Endodermal cell (in vitro differentiated cells): ENCODE measurements at regions not wholly inside any gene's neighbourhood (a gene's known extent, or its start where the extent isn't known, plus 50 kb on each side); places are given as distances from the start of the nearest gene placed in this dataset.
A peak's percentile ranks its signal among the peaks of the same experiment; 100 is the strongest.

Source experiments
- DNase-seq: peaks from one replicate; pipeline ENCODE4 v3.0.0-alpha.2; 2017
- H3K27ac ChIP-seq: 2 replicates; pipeline ENCODE4 v1.5.1; 2013; ENCODE audit warnings: mild to moderate bottlenecking, low read depth, low read length, moderate library complexity
- H3K27me3 ChIP-seq: 2 replicates; pipeline ENCODE4 v1.6.1; 2013; ENCODE audit warnings: mild to moderate bottlenecking, low read length, moderate library complexity; ENCODE audit not compliant: insufficient read depth, control insufficient read depth, poor library complexity, severe bottlenecking
- H3K36me3 ChIP-seq: 2 replicates; pipeline ENCODE4 v1.7.0; 2013; ENCODE audit warnings: mild to moderate bottlenecking, low read length, moderate library complexity; ENCODE audit not compliant: control insufficient read depth, insufficient read depth
- H3K4me1 ChIP-seq: one replicate; pipeline ENCODE4 v1.7.0; 2013; ENCODE audit warnings: low read length; ENCODE audit not compliant: control insufficient read depth, insufficient read depth
- H3K4me3 ChIP-seq: 2 replicates; pipeline ENCODE4 v1.5.1; 2013; ENCODE audit warnings: mild to moderate bottlenecking, low read length, moderate library complexity
- H3K9ac ChIP-seq: 2 replicates; pipeline ENCODE4 v1.6.1; 2013; ENCODE audit warnings: mild to moderate bottlenecking, low read length, moderate library complexity; ENCODE audit not compliant: poor library complexity, severe bottlenecking; ENCODE audit errors: extremely low read depth
- H3K9me3 ChIP-seq: 2 replicates; pipeline ENCODE4 v1.6.1; 2013; ENCODE audit warnings: mild to moderate bottlenecking, low read length, moderate library complexity; ENCODE audit not compliant: control insufficient read depth
- H3K27ac Mint-ChIP-seq: 2 replicates; pipeline ENCODE4 v1.8.0; 2020; ENCODE audit warnings: mixed read lengths
- H3K27me3 Mint-ChIP-seq: 2 replicates; pipeline ENCODE4 v1.8.0; 2021; ENCODE audit warnings: mild to moderate bottlenecking, mixed read lengths; ENCODE audit not compliant: insufficient read depth
- H3K36me3 Mint-ChIP-seq: 2 replicates; pipeline ENCODE4 v1.8.0; 2020; ENCODE audit warnings: low read depth, mixed read lengths
- H3K4me1 Mint-ChIP-seq: 2 replicates; pipeline ENCODE4 v1.8.0; 2020; ENCODE audit warnings: mixed read lengths
- H3K4me3 Mint-ChIP-seq: 2 replicates; pipeline ENCODE4 v1.8.0; 2020; ENCODE audit warnings: mild to moderate bottlenecking, moderate library complexity, mixed read lengths
- H3K9me3 Mint-ChIP-seq: 2 replicates; pipeline ENCODE4 v1.8.0; 2020; ENCODE audit warnings: mild to moderate bottlenecking, mixed read lengths
- CTCF ChIP-seq: fragments of 200-600 bp; sonication (generic); conservative IDR thresholded peaks from 2 replicates; pipeline ENCODE4 v1.5.0; 2021; ENCODE audit warnings: antibody characterized with exemption, mild to moderate bottlenecking
- WGBS, 2 experiments: methylation state at CpG; one replicate each; pipeline versions ENCODE4 v1.1.5 to v1.1.7; 2013; ENCODE audit warnings: missing lambda C conversion rate in 2 of 2, mixed read lengths in 1 of 2; ENCODE audit not compliant: insufficient coverage in 1 of 2, insufficient read length in 1 of 2; 5-methylcytosine and 5-hydroxymethylcytosine counted together

GRCh38 chr14:105943973-105944602 lies 417.7 kb downstream of the TMEM121 start:
- H3K36me3 Mint-ChIP-seq, result no peaks in the 10 kb centered on the region
- no peaks in the 10 kb centered on the region for H3K36me3 ChIP-seq
- peaks cover 95% of the 10 kb centered on the region for H3K9me3 Mint-ChIP-seq
- no peak overlapping the region for H3K27ac ChIP-seq
- peaks cover 37% of the 10 kb centered on the region for H3K9me3 ChIP-seq
- no peak overlapping the region for H3K4me3 Mint-ChIP-seq
- no peaks in the 10 kb centered on the region for H3K4me1 Mint-ChIP-seq
- no peaks in the 10 kb centered on the region for H3K4me1 ChIP-seq
- 68 to 81% methylated on average over 11 to 12 of the region's 12 CpGs for WGBS, 2 experiments
- no peak overlapping the region for H3K9ac ChIP-seq
- no peaks in the 10 kb centered on the region for H3K27me3 Mint-ChIP-seq
- no peaks in the 10 kb centered on the region for H3K27me3 ChIP-seq
- H3K27ac Mint-ChIP-seq, result no peak overlapping the region
- TF ChIP-seq CTCF, result no peak
- no peak overlapping the region for H3K4me3 ChIP-seq
- no peak for DNase-seq

- H3K36me3 Mint-ChIP-seq, result no peaks in the 10 kb centered on the region
- H3K4me3 ChIP-seq, result no peak overlapping the region
- H3K27ac Mint-ChIP-seq, result no peak overlapping the region
- no peak overlapping the region for H3K27ac ChIP-seq
- DNase-seq, result peak; percentile 58
- H3K27me3 ChIP-seq, result no peaks in the 10 kb centered on the region
- H3K27me3 Mint-ChIP-seq, result no peaks in the 10 kb centered on the region
- no peaks in the 10 kb centered on the region for H3K36me3 ChIP-seq
- H3K9me3 Mint-ChIP-seq, result peaks cover 92% of the 10 kb centered on the region
- H3K4me3 Mint-ChIP-seq, result no peak overlapping the region
- H3K4me1 ChIP-seq, result no peaks in the 10 kb centered on the region
- no peak overlapping the region for H3K9ac ChIP-seq
- no peaks in the 10 kb centered on the region for H3K4me1 Mint-ChIP-seq
- peaks cover 30% of the 10 kb centered on the region for H3K9me3 ChIP-seq
- TF ChIP-seq CTCF, result peak; percentile 25
- WGBS, 2 experiments, result 62 to 73% methylated on average over 20 to 30 of the region's 30 CpGs
Measured at GRCh38 chr14:105944632-105945610, 418.5 kb downstream of the TMEM121 start.

GRCh38 chr14:105945896-105946295 lies 419.5 kb downstream of the TMEM121 start:
- no peak overlapping the region for H3K27ac ChIP-seq
- DNase-seq, result no peak
- H3K9ac ChIP-seq, result no peak overlapping the region
- WGBS, 2 experiments, result 71 to 79% methylated on average over 2 to 7 of the region's 7 CpGs
- H3K36me3 Mint-ChIP-seq, result no peaks in the 10 kb centered on the region
- H3K27me3 ChIP-seq, result no peaks in the 10 kb centered on the region
- no peak overlapping the region for H3K4me3 Mint-ChIP-seq
- H3K9me3 ChIP-seq, result peaks cover 24% of the 10 kb centered on the region
- H3K9me3 Mint-ChIP-seq, result peaks cover 92% of the 10 kb centered on the region
- no peaks in the 10 kb centered on the region for H3K4me1 ChIP-seq
- no peaks in the 10 kb centered on the region for H3K27me3 Mint-ChIP-seq
- no peaks in the 10 kb centered on the region for H3K4me1 Mint-ChIP-seq
- no peak overlapping the region for H3K27ac Mint-ChIP-seq
- no peak overlapping the region for H3K4me3 ChIP-seq
- TF ChIP-seq CTCF, result no peak
- no peaks in the 10 kb centered on the region for H3K36me3 ChIP-seq
